K562 (cell line): ENCODE measurements at regions not wholly inside any gene's neighbourhood (a gene's known extent, or its start where the extent isn't known, plus 50 kb on each side); places are given as distances from the start of the nearest gene placed in this dataset.

Experiments used
- ATAC-seq: fragments of 200-7000 bp; cut with Tn5 transposase; 3 replicates; pipeline ENCODE4 v1.9.1; 2020; ENCODE audit warnings: moderate library complexity
- BruUV-seq: library from RNA; stranded (reverse); fragments of 400-500 nt; replicated peaks from 2 replicates; lab custom pipeline; 2021; lab: Mats Ljungman, UMichigan
- CTCF ChIA-PET: fragments of 300-600 bp; formaldehyde crosslinking; extraction: SDS; loops from one replicate; lab custom pipeline; 2021; ENCODE audit warnings: low intra/inter-chr PET ratio; lab: Yijun Ruan, JAX
- POLR2A ChIA-PET: fragments of 300-600, 350-650 bp; sonication (Branson Sonifier 250); formaldehyde crosslinking; extraction: SDS; loops from one replicate; lab custom pipeline; 2021; ENCODE audit warnings: antibody characterized with exemption, inconsistent platforms; lab: Yijun Ruan, JAX
- DNase-seq, 4 experiments: peaks; one replicate each; pipeline versions ENCODE4 v3.0.0 to v3.0.0-alpha.2; 2011 to 2018; ENCODE audit warnings: low spot score in 3 of 4, mixed read lengths in 3 of 4; ENCODE audit errors: extremely low read depth in 1 of 4
- FAIRE-seq: peaks from 2 replicates; lab custom pipeline; 2011; peaks lifted over from hg19 to GRCh38; lab: Jason Lieb, UNC
- H2AFZ ChIP-seq: 2 replicates; pipeline ENCODE4 v1.6.0; 2011; ENCODE audit warnings: low read depth, low read length, control low read depth, inconsistent platforms
- H3K27ac ChIP-seq: fragments of 200-600 bp; 3 replicates; pipeline ENCODE4 v1.8.0; 2011; ENCODE audit warnings: low read depth, mild to moderate bottlenecking, control low read depth, inconsistent platforms, low read length, moderate library complexity, mixed read lengths; ENCODE audit errors: extremely low read depth
- H3K27me3 ChIP-seq, 2 experiments: fragments of 300-600 bp in 1 of 2; 2 replicates in 1 of 2; 3 replicates in 1 of 2; pipeline versions ENCODE4 v1.6.0 to v1.8.0; 2011; ENCODE audit warnings: inconsistent platforms in 2 of 2, low read length in 2 of 2, mild to moderate bottlenecking in 1 of 2, mixed read lengths in 1 of 2, moderate library complexity in 1 of 2; ENCODE audit not compliant: control insufficient read depth in 2 of 2, insufficient read depth in 2 of 2
- H3K36me3 ChIP-seq: fragments of 300-600 bp; 3 replicates; pipeline ENCODE4 v1.8.0; 2011; ENCODE audit warnings: mild to moderate bottlenecking, low read length, inconsistent platforms; ENCODE audit not compliant: control insufficient read depth, insufficient read depth
- H3K4me1 ChIP-seq, 2 experiments: fragments of 200-600 bp in 1 of 2; replicated peaks in 1 of 2; 2 replicates in 1 of 2; 3 replicates in 1 of 2; pipeline versions ENCODE4 v1.5.1 to v1.8.0; 2011; ENCODE audit warnings: inconsistent platforms in 2 of 2, low read length in 2 of 2, mild to moderate bottlenecking in 1 of 2, mixed read lengths in 1 of 2, moderate library complexity in 1 of 2; ENCODE audit not compliant: control insufficient read depth in 2 of 2, insufficient read depth in 2 of 2
- H3K4me2 ChIP-seq: 2 replicates; pipeline ENCODE4 v1.6.1; 2011; ENCODE audit warnings: low read length, control low read depth, inconsistent platforms, mixed read lengths; ENCODE audit not compliant: insufficient read depth
- H3K4me3 ChIP-seq: fragments of 200-600 bp; sonication (generic), shearing (Covaris generic); 2 replicates; pipeline ENCODE4 v1.5.1; 2016; ENCODE audit warnings: control low read depth, inconsistent platforms
- H3K79me2 ChIP-seq: fragments of 200-600 bp; 3 replicates; pipeline ENCODE4 v1.8.0; 2011; ENCODE audit warnings: low read length, inconsistent platforms; ENCODE audit not compliant: control insufficient read depth, insufficient read depth
- H3K9ac ChIP-seq, 2 experiments: 2 replicates each; pipeline versions ENCODE4 v1.6.0 to v1.6.1; 2011; ENCODE audit warnings: low read depth in 2 of 2, low read length in 2 of 2, control low read depth in 1 of 2, inconsistent platforms in 1 of 2, mild to moderate bottlenecking in 1 of 2, mixed read lengths in 1 of 2; ENCODE audit not compliant: insufficient read depth in 1 of 2
- H3K9me1 ChIP-seq: one replicate; pipeline ENCODE4 v1.6.0; 2011; ENCODE audit warnings: inconsistent platforms, mild to moderate bottlenecking, low read length, moderate library complexity; ENCODE audit not compliant: control insufficient read depth, insufficient read depth
- H3K9me3 ChIP-seq: replicated peaks from 2 replicates; pipeline ENCODE4 v1.5.1; 2011; ENCODE audit warnings: low read depth, low read length, inconsistent platforms; ENCODE audit not compliant: control insufficient read depth, insufficient read depth
- H4K20me1 ChIP-seq: replicated peaks from 2 replicates; pipeline ENCODE4 v1.6.1; 2011; ENCODE audit warnings: low read length, inconsistent platforms, mixed read lengths; ENCODE audit not compliant: control insufficient read depth, insufficient read depth
- ARHGAP35 ChIP-seq: fragments of 450-650 bp; IDR thresholded peaks from 2 replicates; pipeline ENCODE4 v1.6.1; 2018; ENCODE audit not compliant: partially characterized antibody
- C11orf30 ChIP-seq: fragments of 450-650 bp; IDR thresholded peaks from 2 replicates; pipeline ENCODE4 v1.6.1; 2016; ENCODE audit warnings: low read depth, mild to moderate bottlenecking
- CHD1 ChIP-seq: fragments of 200-600 bp; sonication (generic); IDR thresholded peaks from one replicate; pipeline ENCODE4 v1.6.1; 2012; ENCODE audit warnings: mild to moderate bottlenecking, moderate library complexity, low read length, inconsistent platforms
- DMBX1 ChIP-seq: fragments of 250-450 bp; sonication (Bioruptor Pico); IDR thresholded peaks from 2 replicates; pipeline ENCODE4 v1.8.0; 2022; ENCODE audit warnings: inconsistent platforms, mild to moderate bottlenecking, moderate library complexity, borderline replicate concordance
- EP400 ChIP-seq: fragments of 450-650 bp; IDR thresholded peaks from 2 replicates; pipeline ENCODE4 v1.6.1; 2017; ENCODE audit warnings: antibody characterized with exemption, mild to moderate bottlenecking, moderate library complexity
- HDAC6 ChIP-seq: IDR thresholded peaks from 2 replicates; pipeline ENCODE4 v1.6.1; 2012; ENCODE audit warnings: low read depth, mild to moderate bottlenecking, control low read depth, inconsistent platforms, low read length, moderate library complexity
- HEY1 ChIP-seq: fragments of 250-450 bp; sonication (Bioruptor Pico); IDR thresholded peaks from 2 replicates; pipeline ENCODE4 v1.5.0; 2020; ENCODE audit warnings: mild to moderate bottlenecking, moderate library complexity, borderline replicate concordance
- MAFF ChIP-seq: IDR thresholded peaks from 2 replicates; pipeline ENCODE4 v1.6.1; 2012; ENCODE audit warnings: low read length, improper control_type of control experiment
- MAFG ChIP-seq: fragments of 450-650 bp; conservative IDR thresholded peaks from 2 replicates; pipeline ENCODE4 v1.6.1; 2016; ENCODE audit warnings: missing genetic modification characterization, missing compliant biosample characterization
- MAFK ChIP-seq: IDR thresholded peaks from 2 replicates; pipeline ENCODE4 v1.6.1; 2011; ENCODE audit warnings: low read length, improper control_type of control experiment
- NCOA4 ChIP-seq: fragments of 450-650 bp; IDR thresholded peaks from 2 replicates; pipeline ENCODE4 v1.6.1; 2018; ENCODE audit warnings: mild to moderate bottlenecking; ENCODE audit not compliant: partially characterized antibody
- NFE2 ChIP-seq: IDR thresholded peaks from 2 replicates; pipeline ENCODE4 v1.6.1; 2014; ENCODE audit warnings: antibody characterized with exemption, low read depth
- SMARCA4 ChIP-seq: fragments of 450-650 bp; IDR thresholded peaks from 2 replicates; pipeline ENCODE4 v1.6.1; 2016
- ZNF146 ChIP-seq: IDR thresholded peaks from one replicate; pipeline ENCODE4 v1.6.1; 2018; ENCODE audit warnings: missing compliant biosample characterization; ENCODE audit not compliant: unreplicated experiment
- ZNF316 ChIP-seq: fragments of 450-650 bp; IDR thresholded peaks from 2 replicates; pipeline ENCODE4 v1.6.1; 2016
- WGBS: fragments of 100-300 bp; shearing (Covaris generic); methylation state at CpG from one replicate; pipeline ENCODE4 v1.1.6; 2016; ENCODE audit warnings: low coverage, mixed read lengths; ENCODE audit not compliant: insufficient coverage; ENCODE audit errors: missing lambda C conversion rate; 5-methylcytosine and 5-hydroxymethylcytosine counted together
- in situ Hi-C: fragments of 300-500 bp; cut with MboI; formaldehyde crosslinking; loops from 4 replicates; pipeline ENCODE4 v1.15.0; 2018; ENCODE audit warnings: inconsistent platforms, mixed read lengths
- intact Hi-C: fragments of 100-400 bp; cut with micrococcal nuclease; formaldehyde crosslinking; loops from 2 replicates; pipeline ENCODE4 v1.14.2; 2022
- TF ChIP-seq, protein P1 (sequence below): fragments of 450-650 bp; formaldehyde crosslinking; IDR thresholded peaks from 2 replicates; pipeline ENCODE4 v1.4.0; 2020; ENCODE audit warnings: mild to moderate bottlenecking, mixed read lengths
- TF ChIP-seq, protein P2 (sequence below), 2 experiments: fragments of 450-650 bp in 1 of 2; sonication (generic) in 1 of 2; formaldehyde crosslinking in 1 of 2; IDR thresholded peaks in 1 of 2; conservative IDR thresholded peaks in 1 of 2; 2 replicates each; pipeline versions ENCODE4 v1.6.1 to v1.8.1; 2016 to 2023; ENCODE audit warnings: mild to moderate bottlenecking in 2 of 2, moderate library complexity in 2 of 2, inconsistent platforms in 1 of 2, missing genetic modification reagents in 1 of 2

DNA sequence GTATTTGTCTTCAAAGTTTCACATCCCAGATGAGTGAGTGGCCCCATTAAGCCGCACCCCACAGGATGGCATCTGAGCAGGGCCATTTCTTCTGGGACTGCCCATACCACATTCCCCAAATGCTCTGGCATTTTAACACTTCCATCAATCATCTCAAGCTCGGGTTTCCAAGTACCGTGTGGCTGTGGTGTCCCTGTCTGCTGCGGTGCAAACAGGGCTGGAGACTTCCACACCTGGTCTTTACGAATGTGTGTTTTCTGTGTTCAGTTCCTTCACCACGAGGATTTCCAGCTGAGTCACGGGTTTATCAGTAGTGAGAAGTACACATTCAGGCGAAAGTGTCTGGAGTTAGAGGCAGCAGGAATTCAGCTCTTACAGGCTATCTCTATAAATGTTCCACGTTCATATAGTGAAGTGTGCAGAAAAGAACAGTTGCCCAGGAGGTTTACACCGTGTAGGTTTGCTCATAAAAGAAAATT is 195.2 kb downstream of the RHOU start:
- Histone ChIP-seq H3K4me1 (no peaks in the 10 kb centered on the region; a peak in 1 of 5 replicates), H4K20me1 (no peaks in the 10 kb centered on the region), H3K4me2 (peak overlapping the region; percentile 28; the same call in 1 of the 2 replicates), H3K27me3 (peaks cover 11% of the 10 kb centered on the region in 2 experiments), H3K79me2 (no peaks in the 10 kb centered on the region), H3K9me3 (no peaks in the 10 kb centered on the region), H2AFZ (no peak overlapping the region), H3K36me3 (no peaks in the 10 kb centered on the region), H3K9me1 (no peaks in the 10 kb centered on the region), H3K9ac (no peak overlapping the region), H3K27ac (no peak overlapping the region), H3K4me3 (no peak overlapping the region)
- FAIRE-seq = peak; percentile 77
- peak in 2 of 4 experiments; percentile 21 to 28 for DNase-seq
- ChIA-PET CTCF (no interaction called here), POLR2A (interaction anchor here (1.0 kb wide), 1 partner anchor 11 kb away, joined by 3 read pairs; no protein-coding TSS in a partner anchor)
- in situ Hi-C loops (no loop called here), intact Hi-C loops (no loop called here)
- ATAC-seq = peak; percentile 67
- WGBS = 2% methylated on average over 10 of the region's 10 CpGs
- no TSS peak for BruUV-seq
- peak; percentile 71 for TF ChIP-seq C11orf30
- no peak for TF ChIP-seq HEY1 (CRISPR knock-in tag)
- TF ChIP-seq HDAC6 = no peak
- no peak for TF ChIP-seq DMBX1 (CRISPR knock-in tag)
- no peak for TF ChIP-seq ZNF146 (CRISPR knock-in tag)
- TF ChIP-seq NCOA4 = no peak
- no peak for TF ChIP-seq ARHGAP35
- TF ChIP-seq SMARCA4 = 0 out of 2 replicates have a peak, but pooled peaks have one; percentile 19
- peak; percentile 85 for TF ChIP-seq MAFG (tag)
- TF ChIP-seq CHD1 = no peak
- TF ChIP-seq NFE2 = peak; percentile 67
- TF ChIP-seq MAFK = peak; percentile 29; the same call in 1 of the 2 replicates
- TF ChIP-seq, protein P1, sequence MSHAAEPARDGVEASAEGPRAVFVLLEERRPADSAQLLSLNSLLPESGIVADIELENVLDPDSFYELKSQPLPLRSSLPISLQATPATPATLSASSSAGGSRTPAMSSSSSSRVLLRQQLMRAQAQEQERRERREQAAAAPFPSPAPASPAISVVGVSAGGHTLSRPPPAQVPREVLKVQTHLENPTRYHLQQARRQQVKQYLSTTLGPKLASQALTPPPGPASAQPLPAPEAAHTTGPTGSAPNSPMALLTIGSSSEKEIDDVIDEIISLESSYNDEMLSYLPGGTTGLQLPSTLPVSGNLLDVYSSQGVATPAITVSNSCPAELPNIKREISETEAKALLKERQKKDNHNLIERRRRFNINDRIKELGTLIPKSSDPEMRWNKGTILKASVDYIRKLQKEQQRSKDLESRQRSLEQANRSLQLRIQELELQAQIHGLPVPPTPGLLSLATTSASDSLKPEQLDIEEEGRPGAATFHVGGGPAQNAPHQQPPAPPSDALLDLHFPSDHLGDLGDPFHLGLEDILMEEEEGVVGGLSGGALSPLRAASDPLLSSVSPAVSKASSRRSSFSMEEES (CRISPR knock-in tag) = 0 out of 2 replicates have a peak, but pooled peaks have one; percentile 14
- TF ChIP-seq ZNF316 = peak; percentile 75
- TF ChIP-seq MAFF = peak; percentile 44; the same call in 1 of the 2 replicates
- TF ChIP-seq, protein P2, sequence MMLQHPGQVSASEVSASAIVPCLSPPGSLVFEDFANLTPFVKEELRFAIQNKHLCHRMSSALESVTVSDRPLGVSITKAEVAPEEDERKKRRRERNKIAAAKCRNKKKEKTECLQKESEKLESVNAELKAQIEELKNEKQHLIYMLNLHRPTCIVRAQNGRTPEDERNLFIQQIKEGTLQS (IDR thresholded peaks at IDR 0.05) = no peak
- TF ChIP-seq, protein P2 (CRISPR knock-in tag; conservative IDR thresholded peaks at IDR 0.05) = no peak
- no peak for TF ChIP-seq EP400
